ENCODE measurements at regions not wholly inside any gene's neighbourhood (a gene's known extent, or its start where the extent isn't known, plus 50 kb on each side); places are given as distances from the start of the nearest gene placed in this dataset.

- H4K91ac ChIP-seq (ENCODE audit: insufficient read length, low read depth, low read length): no peak overlapping the region
- peaks cover 0 to 9% of the 10 kb centered on the region in 2 experiments; a peak in 2 of 4 replicates for H3K4me1 Mint-ChIP-seq
- no peak for TF ChIP-seq CTCF (conservative IDR thresholded peaks at IDR 0.05)
- H2BK120ac ChIP-seq (ENCODE audit: low read depth, low read length, poor library complexity, severe bottlenecking): no peak overlapping the region
- no peak overlapping the region for H3K23ac ChIP-seq (ENCODE audit: insufficient read length, low read depth, low read length)
- no peak for DNase-seq
- H2BK12ac ChIP-seq (ENCODE audit: insufficient read length, low read depth, low read length): no peak overlapping the region
- H3K27me3 Mint-ChIP-seq (ENCODE audit: low read depth): peaks cover 13% of the 10 kb centered on the region
- H2AFZ ChIP-seq (ENCODE audit: low read length): no peak overlapping the region
- no peak overlapping the region for H3K56ac ChIP-seq (ENCODE audit: insufficient read length, low read depth, low read length)
- H4K5ac ChIP-seq (ENCODE audit: insufficient read length, low read depth, low read length): no peak overlapping the region
- H3K27ac ChIP-seq (ENCODE audit: insufficient read length, low read depth, low read length): no peak overlapping the region
- no peak overlapping the region for H2BK20ac ChIP-seq (ENCODE audit: low read depth, low read length, poor library complexity, severe bottlenecking)
- no peaks in the 10 kb centered on the region for H3K9me3 ChIP-seq (ENCODE audit: control insufficient read depth, low read depth, low read length)
- no peaks in the 10 kb centered on the region for H3K23me2 ChIP-seq (ENCODE audit: insufficient read length, low read depth, low read length, poor library complexity, severe bottlenecking)
- H4K8ac ChIP-seq (replicated peaks; ENCODE audit: insufficient read length, low read depth, low read length): no peak overlapping the region
- no peak overlapping the region for H2BK5ac ChIP-seq (ENCODE audit: insufficient read length, low read length)
- no CpG with 5 or more reads among the region's 12 CpGs for WGBS (ENCODE audit: extremely low coverage, insufficient read length, low lambda C conversion rate)
- no peak overlapping the region for H3K9ac ChIP-seq (ENCODE audit: extremely low read depth, insufficient read length, low read length)
- no peaks in the 10 kb centered on the region for H3K36me3 Mint-ChIP-seq (ENCODE audit: insufficient read depth in 1 of 3, low read depth in 3 of 3)
- no peak overlapping the region for H3K4me3 Mint-ChIP-seq
- H3K9me3 Mint-ChIP-seq: no peaks in the 10 kb centered on the region; a peak in 1 of 5 replicates
- no peak overlapping the region for H2BK15ac ChIP-seq (ENCODE audit: low read depth, low read length)
- H3K79me2 ChIP-seq (ENCODE audit: insufficient read depth, low read length): no peaks in the 10 kb centered on the region
- no peaks in the 10 kb centered on the region for H4K20me1 ChIP-seq (ENCODE audit: control insufficient read depth, insufficient read depth, insufficient read length)
- no peaks in the 10 kb centered on the region for H3K4me1 ChIP-seq (ENCODE audit: insufficient read depth, low read length)
- no peak overlapping the region for H3K4me2 ChIP-seq (ENCODE audit: insufficient read depth, insufficient read length, low read length)
- H3K79me1 ChIP-seq (ENCODE audit: insufficient read depth, low read depth, low read length, poor library complexity, severe bottlenecking): no peaks in the 10 kb centered on the region
- no peak overlapping the region for H2AK5ac ChIP-seq (ENCODE audit: insufficient read length, low read length)
- no peaks in the 10 kb centered on the region for H3K27me3 ChIP-seq (ENCODE audit: insufficient read depth, low read length)
- no peak overlapping the region for H3T11ph ChIP-seq (ENCODE audit: low read length)
- H3K4ac ChIP-seq (ENCODE audit: low read depth, low read length): no peak overlapping the region
- H3K14ac ChIP-seq (ENCODE audit: insufficient read depth, low read length): no peak overlapping the region
- no peak overlapping the region for H3K27ac Mint-ChIP-seq
- H3K18ac ChIP-seq (ENCODE audit: insufficient read length, low read depth, low read length): no peak overlapping the region
Measured at GRCh38 chr11:44402466-44403075, 92.6 kb upstream of the ALX4 start.
